H1 (cell line): ENCODE measurements at regions not wholly inside any gene's neighbourhood (a gene's known extent, or its start where the extent isn't known, plus 50 kb on each side); places are given as distances from the start of the nearest gene placed in this dataset.

ENCODE experiments used
- CTCF ChIA-PET: fragments of 300-600 bp; sonication (Branson Sonifier 250); formaldehyde crosslinking; loops from one replicate; lab custom pipeline; 2021; ENCODE audit not compliant: partially characterized antibody; lab: Charles Lee
- POLR2A ChIA-PET: fragments of 300-600 bp; sonication (Branson Sonifier 250); formaldehyde crosslinking; loops from one replicate; lab custom pipeline; 2021; ENCODE audit warnings: inconsistent platforms; ENCODE audit not compliant: partially characterized antibody; lab: Charles Lee
- DNase-seq, 2 experiments: peaks; one replicate each; pipeline versions ENCODE4 v3.0.0 to v3.0.0-alpha.2; 2010 to 2022; ENCODE audit warnings: low spot score in 2 of 2, low read depth in 1 of 2, mixed read lengths in 1 of 2
- FAIRE-seq: peaks from 2 replicates; lab custom pipeline; 2011; peaks lifted over from hg19 to GRCh38; lab: Jason Lieb, UNC
- H2AFZ ChIP-seq: 2 replicates; pipeline ENCODE4 v1.8.1; 2012; ENCODE audit warnings: low read length, inconsistent platforms
- H2AK5ac ChIP-seq: 2 replicates; pipeline ENCODE4 v1.6.1; 2013; ENCODE audit warnings: low read depth, low read length
- H2BK120ac ChIP-seq: replicated peaks from 2 replicates; pipeline ENCODE3; 2013; ENCODE audit warnings: low read depth, low read length, inconsistent platforms
- H2BK12ac ChIP-seq: 2 replicates; pipeline ENCODE4 v1.6.1; 2013; ENCODE audit warnings: low read depth, low read length
- H2BK15ac ChIP-seq: 2 replicates; pipeline ENCODE4 v1.6.1; 2013; ENCODE audit warnings: low read length
- H2BK20ac ChIP-seq: 2 replicates; pipeline ENCODE4 v1.6.1; 2013; ENCODE audit warnings: low read length
- H2BK5ac ChIP-seq: 2 replicates; pipeline ENCODE4 v1.6.1; 2013; ENCODE audit warnings: low read depth, low read length
- H3K14ac ChIP-seq: 2 replicates; pipeline ENCODE4 v1.6.1; 2013; ENCODE audit warnings: inconsistent platforms; ENCODE audit not compliant: insufficient read length
- H3K18ac ChIP-seq: 2 replicates; pipeline ENCODE4 v1.6.1; 2013; ENCODE audit warnings: low read length; ENCODE audit errors: extremely low read depth
- H3K23ac ChIP-seq: 2 replicates; pipeline ENCODE4 v1.6.1; 2013; ENCODE audit warnings: inconsistent platforms; ENCODE audit not compliant: insufficient read length
- H3K23me2 ChIP-seq: 2 replicates; pipeline ENCODE4 v1.6.1; 2013; ENCODE audit warnings: low read depth, low read length
- H3K27ac ChIP-seq: 2 replicates; pipeline ENCODE4 v1.6.1; 2011; ENCODE audit warnings: low read depth, low read length, inconsistent platforms
- H3K27me3 ChIP-seq, 4 experiments: replicated peaks in 1 of 4; 1 replicate in 1 of 4; 2 replicates in 3 of 4; pipeline versions ENCODE4 v1.6.1 to v1.8.1; 2011 to 2013; ENCODE audit warnings: low read length in 3 of 4, mild to moderate bottlenecking in 3 of 4, inconsistent platforms in 2 of 4, mixed read lengths in 2 of 4, moderate library complexity in 1 of 4; ENCODE audit not compliant: control insufficient read depth in 3 of 4, insufficient read depth in 3 of 4; ENCODE audit errors: extremely low read depth in 1 of 4
- H3K36me3 ChIP-seq, 4 experiments: 2 replicates each; pipeline versions ENCODE4 v1.6.1 to v1.8.1; 2011 to 2013; ENCODE audit warnings: mild to moderate bottlenecking in 4 of 4, low read length in 3 of 4, moderate library complexity in 2 of 4, control low read depth in 1 of 4, inconsistent platforms in 1 of 4; ENCODE audit not compliant: insufficient read depth in 4 of 4, control insufficient read depth in 2 of 4
- H3K4ac ChIP-seq: replicated peaks from 2 replicates; pipeline ENCODE3; 2013; ENCODE audit warnings: low read length, low read depth, mixed read lengths, inconsistent platforms; ENCODE audit not compliant: insufficient read length
- H3K4me1 ChIP-seq, 4 experiments: replicated peaks in 1 of 4; 1 replicate in 1 of 4; 2 replicates in 3 of 4; pipeline versions ENCODE4 v1.6.1 to v1.8.1; 2011 to 2013; ENCODE audit warnings: low read length in 3 of 4, inconsistent platforms in 2 of 4, mixed read lengths in 1 of 4; ENCODE audit not compliant: insufficient read depth in 4 of 4, control insufficient read depth in 3 of 4
- H3K4me2 ChIP-seq, 2 experiments: 2 replicates each; pipeline versions ENCODE4 v1.6.1 to v1.8.1; 2011 to 2013; ENCODE audit warnings: low read depth in 2 of 2, low read length in 2 of 2, control low read depth in 1 of 2, inconsistent platforms in 1 of 2, mild to moderate bottlenecking in 1 of 2; ENCODE audit not compliant: insufficient read depth in 1 of 2
- H3K4me3 ChIP-seq, 4 experiments: fragments of 200-600, 300-600 bp in 1 of 4; sonication (generic), shearing (Covaris generic), sonication (Bioruptor Twin) in 1 of 4; 2 replicates each; pipeline versions ENCODE4 v1.5.1 to v1.8.1; 2011 to 2016; ENCODE audit warnings: low read length in 4 of 4, low read depth in 3 of 4, control low read depth in 2 of 4, inconsistent platforms in 2 of 4, mild to moderate bottlenecking in 2 of 4, mixed read lengths in 1 of 4, moderate library complexity in 1 of 4; ENCODE audit not compliant: insufficient read depth in 2 of 4; ENCODE audit errors: extremely low read depth in 1 of 4
- H3K56ac ChIP-seq: replicated peaks from 2 replicates; pipeline ENCODE3; 2013; ENCODE audit warnings: low read depth, mild to moderate bottlenecking, mixed read lengths, low read length, inconsistent platforms; ENCODE audit not compliant: insufficient read length
- H3K79me1 ChIP-seq: 2 replicates; pipeline ENCODE4 v1.6.1; 2013; ENCODE audit warnings: low read depth, low read length, control low read depth
- H3K79me2 ChIP-seq, 2 experiments: 2 replicates each; pipeline versions ENCODE4 v1.6.1 to v1.8.1; 2012 to 2013; ENCODE audit warnings: low read length in 2 of 2, mild to moderate bottlenecking in 2 of 2, inconsistent platforms in 1 of 2; ENCODE audit not compliant: insufficient read depth in 2 of 2, control insufficient read depth in 1 of 2
- H3K9ac ChIP-seq, 4 experiments: replicated peaks in 1 of 4; 1 replicate in 1 of 4; 2 replicates in 3 of 4; pipeline versions ENCODE4 v1.6.1 to v1.8.1; 2011 to 2013; ENCODE audit warnings: low read depth in 3 of 4, low read length in 3 of 4, control low read depth in 2 of 4, mild to moderate bottlenecking in 2 of 4, moderate library complexity in 2 of 4, inconsistent platforms in 1 of 4; ENCODE audit errors: extremely low read depth in 1 of 4
- H3K9me3 ChIP-seq, 2 experiments: 2 replicates each; pipeline versions ENCODE4 v1.6.1 to v1.8.1; 2012 to 2013; ENCODE audit warnings: mild to moderate bottlenecking in 2 of 2, moderate library complexity in 2 of 2, control low read depth in 1 of 2, inconsistent platforms in 1 of 2, low read depth in 1 of 2, low read length in 1 of 2, mixed read lengths in 1 of 2; ENCODE audit not compliant: insufficient read depth in 2 of 2
- H4K20me1 ChIP-seq, 2 experiments: replicated peaks in 1 of 2; 2 replicates each; pipeline versions ENCODE3 to v1.8.1; 2011 to 2013; ENCODE audit warnings: inconsistent platforms in 2 of 2, low read length in 2 of 2, mild to moderate bottlenecking in 1 of 2; ENCODE audit not compliant: insufficient read depth in 2 of 2, control insufficient read depth in 1 of 2
- H4K5ac ChIP-seq: 2 replicates; pipeline ENCODE4 v1.6.1; 2013; ENCODE audit warnings: low read length, low read depth, mixed read lengths, inconsistent platforms; ENCODE audit not compliant: insufficient read length
- H4K8ac ChIP-seq: 2 replicates; pipeline ENCODE4 v1.8.0; 2013; ENCODE audit warnings: mild to moderate bottlenecking, moderate library complexity, low read length, inconsistent platforms; ENCODE audit not compliant: insufficient read depth; ENCODE audit errors: extremely low read depth
- H4K91ac ChIP-seq: replicated peaks from 2 replicates; pipeline ENCODE3; 2013; ENCODE audit warnings: low read length, mixed read lengths, inconsistent platforms; ENCODE audit not compliant: insufficient read length
- BACH1 ChIP-seq: IDR thresholded peaks from 2 replicates; pipeline ENCODE4 v1.6.1; 2012; ENCODE audit warnings: low read length, improper control_type of control experiment
- CREB1 ChIP-seq: IDR thresholded peaks from 2 replicates; pipeline ENCODE4 v1.6.1; 2012; ENCODE audit warnings: inconsistent platforms
- CTBP2 ChIP-seq: IDR thresholded peaks from 2 replicates; pipeline ENCODE4 v1.7.0; 2011; ENCODE audit warnings: borderline replicate concordance, mild to moderate bottlenecking, moderate library complexity, mixed read lengths, low read length; ENCODE audit not compliant: insufficient read depth, insufficient read length
- EGR1 ChIP-seq: IDR thresholded peaks from 2 replicates; pipeline ENCODE4 v1.6.1; 2011; ENCODE audit warnings: low read depth, low read length, borderline replicate concordance
- EZH2 ChIP-seq: fragments of 200-600 bp; sonication (generic); IDR thresholded peaks from 2 replicates; pipeline ENCODE4 v1.7.1; 2012; ENCODE audit warnings: low read depth, mild to moderate bottlenecking, moderate library complexity, low read length, inconsistent platforms; ENCODE audit not compliant: severe bottlenecking
- RNF2 ChIP-seq: fragments of 200-900, 300-1000 bp; sonication (generic); IDR thresholded peaks from 2 replicates; pipeline ENCODE4 v1.7.1; 2016; ENCODE audit warnings: borderline replicate concordance, low read depth, mild to moderate bottlenecking, antibody characterized with exemption, low read length; ENCODE audit not compliant: poor library complexity, severe bottlenecking; ENCODE audit errors: missing control alignments
- SP2 ChIP-seq: IDR thresholded peaks from 2 replicates; pipeline ENCODE4 v1.6.1; 2012; ENCODE audit warnings: mild to moderate bottlenecking, low read length, inconsistent platforms
- SUZ12 ChIP-seq: fragments of 200-600 bp; sonication (generic); IDR thresholded peaks from 2 replicates; pipeline ENCODE4 v1.6.1; 2012; ENCODE audit warnings: mild to moderate bottlenecking, inconsistent platforms, low read length, moderate library complexity, mixed read lengths
- WGBS, 2 experiments: shearing (Covaris generic) in 1 of 2; methylation state at CpG; one replicate each; pipeline versions ENCODE4 v1.1.6 to v1.1.7; 2013 to 2015; ENCODE audit warnings: low lambda C conversion rate in 2 of 2, mixed read lengths in 2 of 2, inconsistent platforms in 1 of 2, low coverage in 1 of 2, missing lambda C conversion rate in 1 of 2; ENCODE audit not compliant: insufficient replicate concordance in 2 of 2, insufficient coverage in 1 of 2, insufficient read length in 1 of 2; ENCODE audit errors: extremely low coverage in 1 of 2, missing lambda C conversion rate in 1 of 2; 5-methylcytosine and 5-hydroxymethylcytosine counted together
- TF ChIP-seq, protein P1 (sequence below): IDR thresholded peaks from 2 replicates; pipeline ENCODE4 v1.6.1; 2012; ENCODE audit warnings: low read length, inconsistent platforms
- TF ChIP-seq, protein P2 (sequence below): IDR thresholded peaks from 2 replicates; pipeline ENCODE4 v1.6.1; 2011; ENCODE audit warnings: low read length, improper control_type of control experiment

DNA sequence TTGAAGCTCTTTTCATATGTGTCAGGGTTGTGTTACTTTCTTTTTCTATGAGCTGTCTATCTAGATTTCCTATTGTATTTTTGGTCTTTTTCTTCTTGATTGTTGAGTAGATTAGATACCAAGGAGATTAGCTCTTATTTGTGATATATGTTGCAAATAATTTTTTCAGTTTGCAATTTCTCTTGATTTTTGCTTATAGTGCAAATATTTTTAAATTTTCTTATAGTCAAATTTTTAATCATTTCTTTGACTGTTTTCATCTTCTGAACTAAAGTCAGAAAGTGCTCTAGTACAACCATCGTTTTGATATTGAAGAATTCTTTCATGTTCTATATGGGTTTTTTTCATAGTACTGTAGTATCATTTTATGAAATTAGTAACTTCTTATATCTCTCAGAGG, 193.7 kb downstream of the OSTF1 start:
- Histone ChIP-seq H3K23me2 (no peaks in the 10 kb centered on the region), H3K4me3 (no peak overlapping the region), H4K91ac (no peak overlapping the region), H4K20me1 (no peaks in the 10 kb centered on the region), H3K9ac (no peak overlapping the region), H3K4me1 (no peaks in the 10 kb centered on the region), H3K9me3 (0 out of 4 replicates have a peak, but pooled peaks cover 0 to 7% of the 10 kb centered on the region in 2 experiments), H3K27ac (no peak overlapping the region), H2AFZ (no peak overlapping the region), H4K8ac (no peak overlapping the region), H2BK5ac (no peak overlapping the region), H4K5ac (no peak overlapping the region), H2BK20ac (no peak overlapping the region), H3K56ac (no peak overlapping the region), H2BK15ac (no peak overlapping the region), H3K23ac (no peak overlapping the region), H3K4me2 (no peak overlapping the region), H3K14ac (no peak overlapping the region), H3K27me3 (no peaks in the 10 kb centered on the region), H3K79me1 (no peaks in the 10 kb centered on the region), H2AK5ac (no peak overlapping the region), H3K79me2 (no peaks in the 10 kb centered on the region), H3K36me3 (no peaks in the 10 kb centered on the region), H2BK12ac (no peak overlapping the region), H3K18ac (no peak overlapping the region), H2BK120ac (no peak overlapping the region), H3K4ac (no peak overlapping the region)
- no peak for DNase-seq
- 100% methylated on average over 1 of the region's 1 CpG; no CpG with 5 or more reads in 1 of the 2 experiments for WGBS, 2 experiments
- ChIA-PET POLR2A (no interaction called here), CTCF (interaction anchor here (0.5 kb wide), 1 partner anchor 631 kb away, joined by 3 read pairs; no protein-coding TSS in a partner anchor)
- no peak for TF ChIP-seq CREB1
- TF ChIP-seq, protein P1, sequence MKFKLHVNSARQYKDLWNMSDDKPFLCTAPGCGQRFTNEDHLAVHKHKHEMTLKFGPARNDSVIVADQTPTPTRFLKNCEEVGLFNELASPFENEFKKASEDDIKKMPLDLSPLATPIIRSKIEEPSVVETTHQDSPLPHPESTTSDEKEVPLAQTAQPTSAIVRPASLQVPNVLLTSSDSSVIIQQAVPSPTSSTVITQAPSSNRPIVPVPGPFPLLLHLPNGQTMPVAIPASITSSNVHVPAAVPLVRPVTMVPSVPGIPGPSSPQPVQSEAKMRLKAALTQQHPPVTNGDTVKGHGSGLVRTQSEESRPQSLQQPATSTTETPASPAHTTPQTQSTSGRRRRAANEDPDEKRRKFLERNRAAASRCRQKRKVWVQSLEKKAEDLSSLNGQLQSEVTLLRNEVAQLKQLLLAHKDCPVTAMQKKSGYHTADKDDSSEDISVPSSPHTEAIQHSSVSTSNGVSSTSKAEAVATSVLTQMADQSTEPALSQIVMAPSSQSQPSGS = no peak
- TF ChIP-seq, protein P2, sequence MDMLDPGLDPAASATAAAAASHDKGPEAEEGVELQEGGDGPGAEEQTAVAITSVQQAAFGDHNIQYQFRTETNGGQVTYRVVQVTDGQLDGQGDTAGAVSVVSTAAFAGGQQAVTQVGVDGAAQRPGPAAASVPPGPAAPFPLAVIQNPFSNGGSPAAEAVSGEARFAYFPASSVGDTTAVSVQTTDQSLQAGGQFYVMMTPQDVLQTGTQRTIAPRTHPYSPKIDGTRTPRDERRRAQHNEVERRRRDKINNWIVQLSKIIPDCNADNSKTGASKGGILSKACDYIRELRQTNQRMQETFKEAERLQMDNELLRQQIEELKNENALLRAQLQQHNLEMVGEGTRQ = no peak
- no peak for TF ChIP-seq EGR1
- no peak for TF ChIP-seq CTBP2
- no peak for TF ChIP-seq BACH1
- TF ChIP-seq SUZ12 = no peak
- TF ChIP-seq SP2 = no peak
- TF ChIP-seq RNF2 = no peak
- no peak for TF ChIP-seq EZH2
- FAIRE-seq = no peak
